Mesenchymal stem cell (in vitro differentiated cells and primary cell): ENCODE measurements at regions not wholly inside any gene's neighbourhood (a gene's known extent, or its start where the extent isn't known, plus 50 kb on each side); places are given as distances from the start of the nearest gene placed in this dataset.

Source experiments
- DNase-seq: peaks from one replicate; pipeline ENCODE4 v3.0.0-alpha.2; 2013
- H2AFZ ChIP-seq: one replicate; pipeline ENCODE4 v1.6.1; 2013; ENCODE audit warnings: low read depth, mild to moderate bottlenecking, control low read depth, inconsistent platforms, low read length, moderate library complexity
- H2AK5ac ChIP-seq: 2 replicates; pipeline ENCODE4 v1.6.1; 2013; ENCODE audit warnings: low read length, moderate library complexity, mild to moderate bottlenecking, inconsistent platforms; ENCODE audit not compliant: severe bottlenecking
- H2BK120ac ChIP-seq: one replicate; pipeline ENCODE4 v1.6.1; 2013; ENCODE audit warnings: low read depth, mild to moderate bottlenecking, inconsistent platforms, low read length, moderate library complexity
- H2BK12ac ChIP-seq, 2 experiments: one replicate each; pipeline ENCODE4 v1.6.1; 2013; ENCODE audit warnings: inconsistent platforms in 2 of 2, low read length in 2 of 2, mild to moderate bottlenecking in 2 of 2, moderate library complexity in 2 of 2, control low read depth in 1 of 2
- H2BK15ac ChIP-seq: one replicate; pipeline ENCODE4 v1.6.1; 2013; ENCODE audit warnings: mild to moderate bottlenecking, low read depth, inconsistent platforms; ENCODE audit not compliant: poor library complexity, severe bottlenecking
- H2BK5ac ChIP-seq: 2 replicates; pipeline ENCODE4 v1.6.1; 2013; ENCODE audit warnings: low read depth, mild to moderate bottlenecking, low read length, control low read depth, inconsistent platforms; ENCODE audit not compliant: poor library complexity, severe bottlenecking
- H3K14ac ChIP-seq, 2 experiments: one replicate each; pipeline ENCODE4 v1.6.1; 2013; ENCODE audit warnings: inconsistent platforms in 2 of 2, low read length in 2 of 2, control low read depth in 1 of 2, mild to moderate bottlenecking in 1 of 2, moderate library complexity in 1 of 2
- H3K18ac ChIP-seq, 2 experiments: one replicate each; pipeline ENCODE4 v1.6.1; 2013; ENCODE audit warnings: inconsistent platforms in 2 of 2, low read length in 2 of 2, control low read depth in 1 of 2, low read depth in 1 of 2, mild to moderate bottlenecking in 1 of 2
- H3K23ac ChIP-seq, 2 experiments: one replicate each; pipeline ENCODE4 v1.6.1; 2013; ENCODE audit warnings: inconsistent platforms in 2 of 2, low read length in 2 of 2, mild to moderate bottlenecking in 2 of 2, moderate library complexity in 2 of 2, control low read depth in 1 of 2
- H3K27ac ChIP-seq: 2 replicates; pipeline ENCODE4 v1.5.1; 2013; ENCODE audit warnings: mild to moderate bottlenecking, moderate library complexity, low read length, control low read depth, inconsistent platforms; ENCODE audit not compliant: poor library complexity, severe bottlenecking
- H3K27me3 ChIP-seq, 2 experiments: 2 replicates each; pipeline versions ENCODE4 v1.6.1 to v1.7.0; 2013; ENCODE audit warnings: low read length in 2 of 2, mild to moderate bottlenecking in 2 of 2, moderate library complexity in 2 of 2, control low read depth in 1 of 2, inconsistent platforms in 1 of 2; ENCODE audit not compliant: control insufficient read depth in 1 of 2, insufficient read depth in 1 of 2
- H3K36me3 ChIP-seq, 2 experiments: 2 replicates each; pipeline versions ENCODE4 v1.6.1 to v1.7.0; 2013; ENCODE audit warnings: low read length in 2 of 2, control low read depth in 1 of 2, inconsistent platforms in 1 of 2, low read depth in 1 of 2, mild to moderate bottlenecking in 1 of 2; ENCODE audit not compliant: insufficient read depth in 2 of 2, control insufficient read depth in 1 of 2
- H3K4ac ChIP-seq, 2 experiments: one replicate each; pipeline ENCODE4 v1.6.1; 2013; ENCODE audit warnings: inconsistent platforms in 2 of 2, low read length in 2 of 2, mild to moderate bottlenecking in 2 of 2, moderate library complexity in 2 of 2, control low read depth in 1 of 2, low read depth in 1 of 2
- H3K4me1 ChIP-seq: 2 replicates; pipeline ENCODE4 v1.6.1; 2013; ENCODE audit warnings: low read depth, low read length, control low read depth; ENCODE audit not compliant: control insufficient read depth, insufficient read depth
- H3K4me2 ChIP-seq: 2 replicates; pipeline ENCODE4 v1.6.1; 2013; ENCODE audit warnings: low read length, mild to moderate bottlenecking, inconsistent platforms; ENCODE audit not compliant: poor library complexity, severe bottlenecking
- H3K4me3 ChIP-seq, 2 experiments: 2 replicates each; pipeline versions ENCODE4 v1.5.1 to v1.7.0; 2013; ENCODE audit warnings: low read length in 2 of 2, mild to moderate bottlenecking in 2 of 2, control low read depth in 1 of 2, low read depth in 1 of 2; ENCODE audit not compliant: insufficient read depth in 1 of 2
- H3K79me1 ChIP-seq: replicated peaks from 2 replicates; pipeline ENCODE4 v1.6.1; 2013; ENCODE audit warnings: mild to moderate bottlenecking, control low read depth, low read length, inconsistent platforms; ENCODE audit not compliant: poor library complexity, severe bottlenecking
- H3K9ac ChIP-seq: 2 replicates; pipeline ENCODE4 v1.7.0; 2013; ENCODE audit warnings: mild to moderate bottlenecking, low read length, moderate library complexity
- H3K9me3 ChIP-seq: 2 replicates; pipeline ENCODE4 v1.7.0; 2013; ENCODE audit warnings: mild to moderate bottlenecking, low read length; ENCODE audit not compliant: control insufficient read depth
- H4K8ac ChIP-seq: one replicate; pipeline ENCODE4 v1.6.1; 2013; ENCODE audit warnings: inconsistent platforms, mild to moderate bottlenecking, low read length, moderate library complexity
- H4K91ac ChIP-seq: one replicate; pipeline ENCODE4 v1.6.1; 2013; ENCODE audit warnings: mild to moderate bottlenecking, low read length, inconsistent platforms
- WGBS: methylation state at CpG from one replicate; pipeline ENCODE4 v1.1.7; 2013; ENCODE audit warnings: mixed read lengths; 5-methylcytosine and 5-hydroxymethylcytosine counted together

DNA sequence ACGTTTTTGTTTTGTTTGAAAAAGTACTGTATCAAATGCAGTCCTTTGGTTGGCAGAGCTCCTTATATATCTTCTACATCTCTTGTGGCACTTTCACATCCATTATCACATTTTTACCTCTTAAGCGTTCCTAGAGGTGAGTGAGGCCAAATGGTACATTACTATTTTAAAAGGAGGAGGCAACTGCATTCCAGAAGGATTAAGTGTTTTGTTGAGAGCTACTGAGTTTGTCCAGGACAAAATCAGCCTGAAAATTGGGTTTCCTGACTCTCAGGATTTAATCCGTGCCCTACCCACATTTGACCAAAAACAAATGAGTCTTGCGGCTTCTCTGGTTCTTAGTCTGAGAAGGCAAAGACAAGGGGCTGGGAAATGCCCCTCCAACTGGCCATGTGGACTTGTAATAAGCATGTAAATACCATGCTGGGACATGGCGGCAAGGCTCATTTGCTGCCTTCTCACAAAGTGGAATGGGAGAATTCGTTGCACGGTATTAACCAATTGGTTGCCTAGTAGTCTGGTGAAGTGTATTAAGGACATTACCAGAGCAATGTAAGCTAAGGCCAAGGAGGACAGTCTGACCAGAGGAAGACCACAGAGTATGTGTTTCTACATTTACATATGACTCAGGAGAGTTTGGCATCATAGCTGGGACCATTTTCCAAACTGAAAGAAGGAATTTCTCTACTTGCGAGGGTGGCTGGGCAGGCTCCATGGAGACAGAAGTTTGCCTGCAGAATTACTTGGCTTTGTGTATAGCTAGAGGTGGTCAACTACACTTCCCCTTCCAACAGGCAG, 175.8 kb upstream of the PLXNC1 start:
- H3K4ac ChIP-seq, result no peak overlapping the region
- no peak overlapping the region for H2AK5ac ChIP-seq
- no peak overlapping the region for H4K8ac ChIP-seq
- no peaks in the 10 kb centered on the region for H3K27me3 ChIP-seq
- no peak overlapping the region for H3K23ac ChIP-seq
- 86% methylated on average over 7 of the region's 8 CpGs for WGBS
- no peak overlapping the region for H2BK120ac ChIP-seq
- no peaks in the 10 kb centered on the region for H3K79me1 ChIP-seq
- no peak overlapping the region for H3K4me2 ChIP-seq
- H2BK15ac ChIP-seq, result no peak overlapping the region
- H3K9ac ChIP-seq, result no peak overlapping the region
- H2AFZ ChIP-seq, result no peak overlapping the region
- no peak overlapping the region for H3K18ac ChIP-seq
- no peak overlapping the region for H4K91ac ChIP-seq
- H3K4me3 ChIP-seq, result peak overlapping the region in 1 of 2 experiments; percentile 49
- no peaks in the 10 kb centered on the region for H3K9me3 ChIP-seq
- H3K36me3 ChIP-seq, result no peaks in the 10 kb centered on the region
- H2BK12ac ChIP-seq, result no peak overlapping the region
- no peak overlapping the region for H3K27ac ChIP-seq
- no peaks in the 10 kb centered on the region for H3K4me1 ChIP-seq
- no peak overlapping the region for H3K14ac ChIP-seq
- DNase-seq, result peak; percentile 23
- H2BK5ac ChIP-seq, result no peak overlapping the region

DNA sequence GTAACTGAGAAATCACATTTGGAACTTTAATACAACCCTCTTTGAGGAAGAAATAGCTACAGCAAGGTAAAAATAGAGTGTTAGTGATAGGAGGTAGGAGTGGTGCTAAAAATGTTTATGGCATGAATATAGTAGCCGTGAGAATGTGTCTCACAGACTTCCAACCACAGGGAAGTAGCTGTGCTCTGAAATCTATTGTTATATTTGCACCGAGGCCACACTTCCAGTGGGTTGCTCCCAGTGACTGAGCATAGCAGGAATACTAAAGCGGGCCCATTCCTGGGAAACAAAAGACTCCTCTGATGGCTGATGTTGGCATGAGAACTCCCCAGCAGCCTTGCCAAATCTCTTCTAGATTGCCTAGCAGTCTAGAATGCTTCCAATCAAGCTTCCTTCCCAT, 174.1 kb upstream of the PLXNC1 start:
- Histone ChIP-seq H3K4me1 (no peaks in the 10 kb centered on the region), H2AK5ac (no peak overlapping the region), H2BK12ac (no peak overlapping the region), H3K4ac (no peak overlapping the region), H2BK120ac (no peak overlapping the region), H3K4me2 (no peak overlapping the region), H3K9me3 (no peaks in the 10 kb centered on the region), H2BK5ac (no peak overlapping the region), H3K79me1 (no peaks in the 10 kb centered on the region), H4K8ac (no peak overlapping the region), H2AFZ (no peak overlapping the region), H3K9ac (no peak overlapping the region), H3K18ac (no peak overlapping the region), H2BK15ac (no peak overlapping the region), H3K36me3 (no peaks in the 10 kb centered on the region), H4K91ac (no peak overlapping the region), H3K23ac (no peak overlapping the region), H3K14ac (no peak overlapping the region), H3K4me3 (no peak overlapping the region), H3K27me3 (no peaks in the 10 kb centered on the region), H3K27ac (no peak overlapping the region)
- 95% methylated on average over 3 of the region's 3 CpGs for WGBS
- no peak for DNase-seq

DNA sequence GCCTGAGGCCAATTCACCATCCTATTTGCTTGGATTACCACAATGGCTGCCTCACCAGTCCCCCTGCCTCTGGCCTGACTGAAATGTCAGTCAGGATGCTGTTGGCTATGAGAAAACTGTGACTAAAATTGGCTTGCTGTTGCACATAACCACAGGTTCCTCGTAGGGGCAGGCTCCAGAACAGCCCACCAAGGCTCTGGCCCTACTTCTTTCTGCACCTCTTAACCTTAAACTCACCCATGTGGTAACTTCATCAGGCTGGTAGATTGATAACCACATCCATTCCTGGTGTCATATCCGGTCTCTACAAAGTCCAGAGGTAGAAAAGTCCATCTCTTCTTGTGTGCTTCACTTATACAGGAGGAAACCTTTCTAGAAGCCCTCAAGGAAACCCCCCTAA, 172.4 kb upstream of the PLXNC1 start:
- DNase-seq, result no peak
- Histone ChIP-seq H3K23ac (no peak overlapping the region), H2AFZ (no peak overlapping the region), H3K27me3 (no peaks in the 10 kb centered on the region), H3K4me2 (no peak overlapping the region), H3K14ac (no peak overlapping the region), H4K91ac (no peak overlapping the region), H4K8ac (no peak overlapping the region), H3K9me3 (no peaks in the 10 kb centered on the region), H3K4me3 (no peak overlapping the region), H2BK5ac (no peak overlapping the region), H2AK5ac (no peak overlapping the region), H3K27ac (no peak overlapping the region), H3K9ac (no peak overlapping the region), H2BK15ac (no peak overlapping the region), H3K4me1 (no peaks in the 10 kb centered on the region), H2BK120ac (no peak overlapping the region), H2BK12ac (no peak overlapping the region), H3K36me3 (no peaks in the 10 kb centered on the region), H3K4ac (no peak overlapping the region), H3K18ac (no peak overlapping the region), H3K79me1 (no peaks in the 10 kb centered on the region)
- 63% methylated on average over 2 of the region's 2 CpGs for WGBS

DNA sequence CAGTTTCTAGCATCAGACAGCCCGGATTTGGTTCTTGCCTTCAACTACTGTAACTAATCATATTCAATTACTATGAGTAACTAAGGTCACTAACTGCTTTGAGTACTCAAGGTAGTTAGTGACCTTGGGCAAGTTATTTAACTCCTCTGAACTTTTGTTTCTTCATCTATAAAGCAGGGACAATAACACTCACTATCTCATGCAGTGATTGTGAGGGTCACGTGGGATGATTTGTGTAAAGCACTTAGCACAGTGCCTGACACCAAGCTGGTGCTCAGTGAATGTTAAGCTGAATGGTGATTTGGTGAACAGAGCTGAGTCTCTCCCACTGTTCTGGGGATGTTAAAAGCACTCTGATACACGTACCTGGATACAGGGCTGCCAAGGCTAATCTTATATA, 171.3 kb upstream of the PLXNC1 start:
- no peaks in the 10 kb centered on the region for H3K9me3 ChIP-seq
- H2AFZ ChIP-seq, result no peak overlapping the region
- WGBS, result 48% methylated on average over 1 of the region's 3 CpGs
- H3K4me3 ChIP-seq, result no peak overlapping the region
- H3K4me1 ChIP-seq, result no peaks in the 10 kb centered on the region
- H3K9ac ChIP-seq, result no peak overlapping the region
- no peak overlapping the region for H2BK5ac ChIP-seq
- no peak overlapping the region for H2BK12ac ChIP-seq
- H2BK120ac ChIP-seq, result no peak overlapping the region
- no peak overlapping the region for H4K8ac ChIP-seq
- no peak overlapping the region for H3K14ac ChIP-seq
- no peak overlapping the region for H2AK5ac ChIP-seq
- no peak overlapping the region for H3K18ac ChIP-seq
- H3K79me1 ChIP-seq, result no peaks in the 10 kb centered on the region
- no peak overlapping the region for H3K23ac ChIP-seq
- H3K4me2 ChIP-seq, result no peak overlapping the region
- no peaks in the 10 kb centered on the region for H3K27me3 ChIP-seq
- no peak overlapping the region for H3K4ac ChIP-seq
- H3K27ac ChIP-seq, result no peak overlapping the region
- H2BK15ac ChIP-seq, result no peak overlapping the region
- H4K91ac ChIP-seq, result no peak overlapping the region
- H3K36me3 ChIP-seq, result no peaks in the 10 kb centered on the region
- DNase-seq, result no peak
